Hematopoietic multipotent progenitor cell treated with erythropoietin and hydrocortisone succinate and interleukin-3 and kit ligand, for 15 days (in vitro differentiated cells): ENCODE measurements at regions not wholly inside any gene's neighbourhood (a gene's known extent, or its start where the extent isn't known, plus 50 kb on each side); places are given as distances from the start of the nearest gene placed in this dataset.

Experiments used
- DNase-seq: peaks from one replicate; pipeline ENCODE4 v3.0.0-alpha.2; 2015; ENCODE audit warnings: low spot score

DNA sequence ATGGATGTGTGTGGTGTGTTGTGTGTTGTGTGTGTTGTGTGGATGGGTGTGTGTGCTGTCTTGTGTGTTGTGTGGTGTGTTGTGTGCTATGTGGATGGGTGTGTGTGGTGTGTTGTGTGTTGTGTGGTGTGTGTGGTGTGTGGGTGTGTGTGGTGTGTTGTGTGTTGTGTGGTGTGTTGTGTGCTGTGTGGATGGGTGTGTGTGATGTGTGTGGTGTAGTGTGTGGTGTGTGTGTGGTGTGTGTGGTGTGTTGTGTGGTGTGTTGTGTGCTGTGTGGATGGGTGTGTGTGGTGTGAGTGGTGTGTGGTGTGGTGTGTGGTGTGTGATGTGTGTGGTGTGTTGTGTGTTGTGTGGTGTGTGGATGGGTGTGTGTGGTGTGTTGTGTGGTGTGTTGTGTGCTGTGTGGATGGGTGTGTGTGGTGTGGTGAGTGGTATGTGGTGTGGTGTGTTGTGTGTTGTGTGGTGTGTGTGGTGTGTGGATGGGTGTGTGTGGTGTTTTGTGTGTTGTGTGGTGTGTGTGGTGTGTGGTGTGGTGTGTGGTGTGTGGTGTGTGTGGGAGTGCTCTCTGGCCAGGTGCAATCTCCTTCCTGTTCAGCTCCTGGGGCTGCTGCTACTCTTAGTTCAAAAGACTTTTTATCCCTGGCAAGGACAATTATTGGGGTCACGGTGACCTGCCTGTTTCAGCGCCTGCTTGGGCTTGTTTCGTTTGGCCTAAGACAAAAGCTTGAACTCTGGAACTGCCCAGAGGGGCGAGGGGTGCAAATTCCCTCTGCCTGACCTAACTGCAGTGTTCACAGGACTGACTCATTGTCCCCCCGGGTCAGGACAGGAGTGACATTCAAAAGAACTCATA is 101.1 kb downstream of the UBIAD1 start:
- DNase-seq: no peak

GRCh38 chr1:11374748-11375110 is 101.7 kb downstream of the UBIAD1 start:
- no peak for DNase-seq

DNA sequence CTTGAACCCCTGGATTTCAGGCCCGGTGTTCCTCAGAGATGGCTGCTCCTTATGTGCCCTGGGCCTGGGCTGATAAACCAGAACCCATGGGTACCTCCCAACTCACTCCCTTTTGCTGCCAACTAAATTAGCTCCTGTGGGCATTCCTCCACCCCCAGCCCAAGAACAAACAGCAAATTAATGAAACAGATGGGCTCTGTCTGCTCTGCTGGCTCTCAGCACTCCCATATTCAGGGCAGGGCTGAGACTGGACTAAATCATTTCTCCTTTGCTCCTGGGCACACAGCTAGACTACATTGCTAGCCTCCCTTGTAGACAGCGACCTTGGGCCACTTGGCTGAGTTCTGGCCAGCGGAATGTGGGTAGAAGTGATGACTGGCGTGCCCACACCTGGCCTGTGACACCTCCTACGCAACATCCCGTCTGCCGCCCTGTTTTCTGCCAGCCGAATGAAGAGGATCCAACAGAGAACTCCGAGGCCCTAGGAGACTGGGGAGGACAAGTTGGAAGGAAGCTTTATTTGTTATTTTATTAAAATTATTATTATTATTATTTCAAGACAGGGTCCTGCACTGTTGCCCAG is 101.9 kb upstream of the DISP3 start:
- no peak for DNase-seq

DNA sequence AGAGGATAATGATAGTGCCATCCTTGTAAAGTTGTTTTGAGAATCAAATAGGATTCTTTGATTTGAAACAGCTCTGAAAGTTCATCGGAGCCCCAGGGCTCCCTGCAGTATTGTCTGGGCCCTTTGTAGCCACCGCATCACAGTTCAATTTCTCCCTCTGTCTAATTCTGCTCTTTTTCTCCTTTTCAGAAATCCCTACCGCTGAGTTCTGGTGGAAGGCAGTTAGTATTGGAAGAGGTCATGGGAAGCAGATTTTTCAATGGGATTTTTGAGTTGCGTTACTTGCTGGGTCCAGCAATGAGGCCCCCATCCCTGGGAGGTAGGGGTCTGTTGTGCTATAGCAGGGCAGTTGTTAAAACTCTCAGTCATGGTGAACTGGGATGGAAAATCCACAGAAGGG is 101.0 kb upstream of the DISP3 start:
- DNase-seq: no peak

DNA sequence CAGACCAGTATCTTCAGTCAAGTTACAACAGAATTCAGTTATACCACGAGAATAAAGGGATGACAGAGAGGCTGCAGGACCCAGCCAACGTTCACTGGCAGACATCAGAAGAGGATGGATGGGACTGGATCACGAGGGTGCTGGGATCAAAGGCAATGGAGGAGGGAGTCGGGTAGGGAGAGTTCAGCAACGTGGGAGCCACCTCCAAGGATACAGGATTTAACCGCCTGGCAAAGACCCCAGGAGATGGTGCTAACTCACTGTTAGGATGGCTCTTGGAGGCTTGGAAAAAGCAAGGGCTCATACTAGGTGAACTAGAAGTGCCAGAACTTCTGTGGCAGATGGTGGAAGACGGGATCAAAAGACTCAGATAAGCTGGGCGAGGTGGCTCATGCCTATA is 99.1 kb upstream of the DISP3 start:
- DNase-seq: no peak

DNA sequence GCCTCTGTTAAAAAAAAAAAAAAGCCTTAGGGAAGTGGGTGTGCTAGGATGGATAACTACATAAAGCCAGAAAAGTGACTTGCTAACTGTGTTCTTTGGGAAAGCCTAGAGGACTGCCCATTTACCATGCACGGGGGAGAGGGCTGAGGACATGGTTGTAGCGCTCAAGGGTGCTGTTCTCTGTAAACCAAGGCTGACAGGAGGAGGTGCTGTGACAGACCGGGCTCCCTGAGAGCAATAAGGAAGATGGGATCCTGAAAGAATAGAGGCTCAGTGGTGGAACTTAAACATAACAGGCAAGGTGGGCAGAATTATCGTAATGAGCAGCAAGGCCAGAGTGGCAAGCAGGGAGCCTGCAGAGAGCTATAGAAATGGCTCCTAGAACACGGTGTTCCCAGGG is 98.5 kb upstream of the DISP3 start:
- no peak for DNase-seq

DNA sequence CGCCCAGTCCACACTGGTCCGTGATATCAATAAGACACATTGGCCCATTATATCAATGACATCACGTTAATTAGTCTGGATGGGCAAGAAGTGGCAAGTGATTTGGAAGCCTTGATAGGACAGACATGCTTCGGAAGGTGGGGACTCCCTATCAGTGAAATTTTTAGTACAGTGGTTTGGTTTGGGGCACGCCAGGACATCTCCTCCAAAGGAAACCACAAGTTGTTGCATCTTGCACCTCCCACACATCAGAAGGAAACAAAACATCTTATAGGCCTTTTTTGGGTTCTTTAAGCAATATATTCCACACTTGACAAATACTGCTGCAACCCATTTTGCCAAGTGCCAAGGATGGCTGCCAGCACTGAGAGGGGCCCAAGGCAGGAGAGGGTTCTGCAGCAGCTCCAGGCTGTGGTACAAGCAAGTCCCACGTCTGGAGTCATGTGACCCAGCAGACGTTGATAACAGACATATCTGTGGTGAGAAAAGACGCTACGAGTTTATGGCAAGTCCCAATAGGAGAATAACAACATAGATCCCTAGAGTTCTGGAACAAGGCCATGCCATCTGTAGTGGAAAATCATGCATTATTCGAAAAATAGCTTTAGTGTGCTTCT is 95.3 kb upstream of the DISP3 start:
- DNase-seq: no peak

GRCh38 chr1:11384170-11384554 is 94.8 kb upstream of the DISP3 start:
- DNase-seq: no peak

- no peak for DNase-seq
These were observed 91.1 kb upstream of the DISP3 start for GRCh38 chr1:11387829-11388228.

DNA sequence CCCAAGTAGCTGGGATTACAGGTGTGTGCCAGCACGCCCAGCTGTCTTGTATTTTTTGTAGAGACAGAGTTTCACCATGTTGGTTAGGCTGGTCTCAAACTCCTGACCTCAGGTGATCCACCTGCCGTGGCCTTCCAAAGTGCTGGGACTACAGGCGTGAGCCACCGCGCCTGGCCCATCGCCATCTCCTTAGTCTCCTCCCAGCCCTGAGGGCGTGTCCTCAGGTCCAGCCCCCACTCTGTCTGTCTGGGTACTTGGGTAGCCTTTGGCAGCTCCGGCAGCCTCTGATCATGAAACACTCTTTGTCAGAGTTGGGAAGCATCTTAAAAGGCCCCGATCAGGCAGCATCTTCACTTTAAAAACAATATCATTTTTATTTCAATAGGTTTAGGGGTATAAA is 90.3 kb upstream of the DISP3 start:
- no peak for DNase-seq

- no peak for DNase-seq
These were observed 87.6 kb upstream of the DISP3 start for GRCh38 chr1:11391327-11391726.

GRCh38 chr1:11391886-11392285 is 87.1 kb upstream of the DISP3 start:
- no peak for DNase-seq

DNA sequence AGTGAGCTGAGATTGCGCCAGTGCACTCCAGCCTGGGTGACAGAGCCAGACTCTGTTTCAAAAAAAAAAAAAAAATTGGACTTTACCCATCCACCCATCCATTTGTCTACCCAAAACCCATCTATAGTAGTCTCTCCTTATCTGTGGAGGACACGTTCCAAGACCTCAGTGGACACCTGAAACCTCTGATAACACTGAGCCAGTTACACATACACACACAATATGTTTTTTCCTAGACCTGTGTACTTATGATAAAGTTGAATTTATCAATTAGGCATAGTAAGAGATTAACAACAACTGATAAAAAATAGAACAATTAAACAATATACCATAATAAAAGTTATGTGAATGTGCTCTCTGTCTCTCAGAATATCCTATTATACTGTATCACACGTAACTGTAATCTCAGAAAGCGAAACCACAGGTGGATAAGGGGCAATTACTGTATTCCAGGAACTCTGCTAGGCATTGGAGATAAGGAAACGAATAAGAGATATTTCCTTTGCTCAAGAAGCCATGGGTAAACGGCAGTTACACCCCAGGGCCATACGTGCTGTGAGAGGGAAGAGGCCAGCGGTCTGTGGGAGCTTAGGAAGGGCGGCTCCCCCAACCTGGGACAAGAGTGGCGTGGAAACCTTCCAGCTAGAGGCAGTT is 84.2 kb upstream of the DISP3 start:
- DNase-seq: no peak

- DNase-seq: no peak
These were observed 83.3 kb upstream of the DISP3 start for GRCh38 chr1:11395616-11396015.

- DNase-seq: no peak
These were observed 81.6 kb upstream of the DISP3 start for GRCh38 chr1:11397151-11397901.

DNA sequence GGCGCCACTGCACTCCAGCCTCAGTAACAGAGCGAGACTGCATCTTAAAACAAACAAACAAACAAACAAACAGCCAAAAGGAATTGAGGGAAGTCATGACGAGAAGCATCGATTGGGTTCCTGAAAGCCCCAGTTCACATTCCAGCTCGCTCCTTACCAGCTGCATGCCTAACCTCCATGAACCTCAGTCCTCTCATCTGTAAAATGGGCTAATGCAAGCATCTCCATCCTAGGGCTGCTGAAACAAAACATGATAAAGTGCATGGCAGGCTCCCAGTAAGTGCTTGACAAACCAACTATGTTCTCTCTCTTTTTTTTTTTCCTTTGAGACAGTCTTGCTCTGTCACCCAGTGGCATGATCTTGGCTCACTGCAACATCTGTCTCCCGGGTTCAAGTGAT is 79.7 kb upstream of the DISP3 start:
- DNase-seq: no peak

GRCh38 chr1:11400155-11400554 is 78.8 kb upstream of the DISP3 start:
- DNase-seq: no peak

DNA sequence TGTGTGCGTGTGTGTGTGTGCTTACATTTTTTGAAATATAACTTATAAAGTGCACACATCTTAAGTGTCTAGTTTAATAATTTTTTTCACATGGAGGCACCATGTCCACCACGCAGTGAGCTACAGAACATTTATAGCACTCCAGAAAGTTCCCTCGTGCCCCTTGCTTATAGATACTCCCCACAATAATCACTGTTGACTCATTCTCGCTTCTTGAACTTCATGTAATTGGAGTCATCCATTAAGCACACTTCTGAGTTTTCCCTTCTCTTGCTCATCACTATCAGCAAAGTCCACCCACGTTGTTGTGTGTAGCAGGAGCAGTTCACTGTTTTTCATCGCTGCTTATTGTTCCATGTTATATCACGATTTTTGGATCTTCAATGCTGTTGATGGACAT is 78.4 kb upstream of the DISP3 start:
- no peak for DNase-seq

- DNase-seq: no peak
These were observed 72.1 kb upstream of the DISP3 start for GRCh38 chr1:11406845-11407244.

DNA sequence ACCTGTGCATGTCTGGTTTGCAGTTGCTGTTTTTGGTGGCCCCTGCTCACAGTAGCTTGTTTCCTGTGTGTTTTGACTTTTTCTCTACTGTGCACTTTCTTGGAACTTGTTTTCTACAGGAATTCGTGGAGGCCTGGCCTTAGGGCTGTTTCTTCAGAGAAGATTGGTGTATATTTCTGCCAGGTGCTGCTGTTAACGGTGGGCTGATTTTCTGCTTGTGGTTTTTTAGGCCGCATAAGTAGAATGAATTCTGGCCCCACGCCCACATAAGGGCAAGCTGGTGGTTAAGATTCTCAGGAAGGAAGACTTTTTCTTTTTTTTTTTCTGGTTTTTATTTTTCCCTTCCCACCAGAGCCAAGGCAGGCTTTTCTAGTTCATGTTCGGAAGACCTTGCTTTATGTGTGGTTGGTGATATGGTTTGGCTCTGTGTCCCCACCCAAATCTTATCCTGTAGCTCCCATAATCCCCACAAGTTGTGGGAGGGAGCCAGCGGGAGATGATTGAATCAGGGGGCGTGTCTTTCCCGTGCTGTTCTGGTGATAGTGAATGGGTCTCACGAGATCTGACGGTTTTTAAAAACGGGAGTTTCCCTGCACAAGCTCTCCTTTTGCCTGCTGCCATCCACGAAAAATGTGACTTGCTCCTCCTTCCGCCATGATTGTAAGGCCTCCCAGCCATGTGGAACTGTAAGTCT is 71.5 kb upstream of the DISP3 start:
- no peak for DNase-seq

- DNase-seq: no peak
These were observed 66.8 kb upstream of the DISP3 start for GRCh38 chr1:11412141-11412540.

- no peak for DNase-seq
These were observed 65.0 kb upstream of the DISP3 start for GRCh38 chr1:11413986-11414391.
